Hepatocyte (in vitro differentiated cells): ENCODE measurements at regions not wholly inside any gene's neighbourhood (a gene's known extent, or its start where the extent isn't known, plus 50 kb on each side); places are given as distances from the start of the nearest gene placed in this dataset.

Experiments
- EZH2 ChIP-seq: fragments of 200-600 bp; sonication (generic); IDR thresholded peaks from 2 replicates; pipeline ENCODE4 v1.6.1; 2016; ENCODE audit warnings: antibody characterized with exemption, mild to moderate bottlenecking, borderline replicate concordance
- EZH2phosphoT487 ChIP-seq: fragments of 200-600 bp; sonication (generic); IDR thresholded peaks from one replicate; pipeline ENCODE4 v1.6.1; 2018; ENCODE audit warnings: antibody characterized with exemption, mild to moderate bottlenecking, low read depth, moderate library complexity; ENCODE audit not compliant: unreplicated experiment, severe bottlenecking
- TF ChIP-seq, protein P1 (sequence below): fragments of 200-600 bp; sonication (generic); IDR thresholded peaks from 2 replicates; pipeline ENCODE4 v1.5.1; 2016; ENCODE audit warnings: antibody characterized with exemption, mild to moderate bottlenecking; ENCODE audit not compliant: poor library complexity

DNA sequence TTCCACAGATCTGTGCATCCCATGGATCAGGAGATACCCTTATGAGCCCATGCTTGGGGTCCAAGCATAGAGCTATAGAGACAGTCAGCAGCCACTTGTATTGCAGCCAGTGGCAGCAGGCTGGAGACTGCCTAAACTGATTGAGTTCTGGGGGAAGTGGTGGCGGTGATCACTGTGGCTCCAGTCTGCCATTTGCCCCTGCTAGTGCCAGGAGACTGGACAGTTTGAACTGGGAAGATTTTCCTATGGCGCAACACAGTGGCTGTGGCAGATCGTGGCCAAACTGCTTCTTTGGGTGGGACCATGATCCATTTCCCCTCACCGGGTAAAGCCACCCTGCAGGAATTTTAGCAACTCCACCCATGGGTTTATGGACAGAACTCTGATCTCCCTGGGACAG, 679.7 kb upstream of the SEMA3D start:
- TF ChIP-seq, protein P1, sequence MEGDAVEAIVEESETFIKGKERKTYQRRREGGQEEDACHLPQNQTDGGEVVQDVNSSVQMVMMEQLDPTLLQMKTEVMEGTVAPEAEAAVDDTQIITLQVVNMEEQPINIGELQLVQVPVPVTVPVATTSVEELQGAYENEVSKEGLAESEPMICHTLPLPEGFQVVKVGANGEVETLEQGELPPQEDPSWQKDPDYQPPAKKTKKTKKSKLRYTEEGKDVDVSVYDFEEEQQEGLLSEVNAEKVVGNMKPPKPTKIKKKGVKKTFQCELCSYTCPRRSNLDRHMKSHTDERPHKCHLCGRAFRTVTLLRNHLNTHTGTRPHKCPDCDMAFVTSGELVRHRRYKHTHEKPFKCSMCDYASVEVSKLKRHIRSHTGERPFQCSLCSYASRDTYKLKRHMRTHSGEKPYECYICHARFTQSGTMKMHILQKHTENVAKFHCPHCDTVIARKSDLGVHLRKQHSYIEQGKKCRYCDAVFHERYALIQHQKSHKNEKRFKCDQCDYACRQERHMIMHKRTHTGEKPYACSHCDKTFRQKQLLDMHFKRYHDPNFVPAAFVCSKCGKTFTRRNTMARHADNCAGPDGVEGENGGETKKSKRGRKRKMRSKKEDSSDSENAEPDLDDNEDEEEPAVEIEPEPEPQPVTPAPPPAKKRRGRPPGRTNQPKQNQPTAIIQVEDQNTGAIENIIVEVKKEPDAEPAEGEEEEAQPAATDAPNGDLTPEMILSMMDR: no peak
- no peak for TF ChIP-seq EZH2
- TF ChIP-seq EZH2phosphoT487: no peak
